ENCODE measurements at regions not wholly inside any gene's neighbourhood (a gene's known extent, or its start where the extent isn't known, plus 50 kb on each side); places are given as distances from the start of the nearest gene placed in this dataset.

DNA sequence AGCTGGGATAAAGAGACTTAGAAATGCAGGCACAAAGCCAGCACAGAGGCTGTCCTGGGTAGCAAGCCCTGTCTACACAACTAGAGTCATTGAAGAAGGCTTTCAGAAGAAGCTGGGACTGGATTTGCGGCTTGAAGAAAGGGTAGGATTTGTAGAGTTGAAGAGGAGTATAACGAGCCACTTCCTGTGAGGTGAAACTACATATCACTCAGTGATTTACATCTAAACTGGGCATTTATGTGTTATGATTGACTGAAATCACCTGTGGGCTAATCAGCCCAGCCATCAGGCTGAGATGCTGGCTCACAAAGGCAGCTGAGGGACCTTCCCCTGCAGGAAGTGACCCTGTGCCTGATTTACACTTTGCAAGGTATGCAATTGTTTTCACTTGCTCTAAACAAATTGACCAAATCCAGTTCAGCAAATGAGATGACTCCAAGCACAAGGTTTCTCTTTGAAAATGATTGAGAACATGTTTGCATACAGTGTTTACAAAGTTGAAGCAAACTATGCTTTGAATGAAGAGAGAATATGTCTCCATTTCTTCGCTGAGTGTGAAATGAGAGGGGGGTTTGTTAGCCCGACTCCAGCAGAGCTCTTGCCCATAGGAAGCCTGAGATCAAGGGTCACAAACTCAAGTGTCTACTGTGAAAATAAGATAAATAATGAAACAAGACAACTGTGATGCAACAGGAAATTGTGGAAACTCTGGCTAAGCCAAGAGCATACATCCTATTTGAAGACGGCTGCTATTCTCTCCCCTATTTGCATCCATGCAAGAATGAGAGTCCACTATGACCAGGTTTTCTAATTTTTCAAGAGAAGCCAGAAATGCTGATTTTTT, 69.3 kb upstream of the HK2 start:
- no peaks in the 10 kb centered on the region for H3K36me3 ChIP-seq
- H3K4me1 ChIP-seq, result peaks cover 0 to 17% (median 6%) of the 10 kb centered on the region in 4 donors
- WGBS, 5 donors, result 38 to 42% (median 40%) methylated on average over 5 of the region's 5 CpGs
- intact Hi-C loops (cut with DNase I; ENCODE audit: low total_unique reads), result no loop called here
- H3K27ac ChIP-seq, result no peak overlapping the region
- TF ChIP-seq, protein P1, sequence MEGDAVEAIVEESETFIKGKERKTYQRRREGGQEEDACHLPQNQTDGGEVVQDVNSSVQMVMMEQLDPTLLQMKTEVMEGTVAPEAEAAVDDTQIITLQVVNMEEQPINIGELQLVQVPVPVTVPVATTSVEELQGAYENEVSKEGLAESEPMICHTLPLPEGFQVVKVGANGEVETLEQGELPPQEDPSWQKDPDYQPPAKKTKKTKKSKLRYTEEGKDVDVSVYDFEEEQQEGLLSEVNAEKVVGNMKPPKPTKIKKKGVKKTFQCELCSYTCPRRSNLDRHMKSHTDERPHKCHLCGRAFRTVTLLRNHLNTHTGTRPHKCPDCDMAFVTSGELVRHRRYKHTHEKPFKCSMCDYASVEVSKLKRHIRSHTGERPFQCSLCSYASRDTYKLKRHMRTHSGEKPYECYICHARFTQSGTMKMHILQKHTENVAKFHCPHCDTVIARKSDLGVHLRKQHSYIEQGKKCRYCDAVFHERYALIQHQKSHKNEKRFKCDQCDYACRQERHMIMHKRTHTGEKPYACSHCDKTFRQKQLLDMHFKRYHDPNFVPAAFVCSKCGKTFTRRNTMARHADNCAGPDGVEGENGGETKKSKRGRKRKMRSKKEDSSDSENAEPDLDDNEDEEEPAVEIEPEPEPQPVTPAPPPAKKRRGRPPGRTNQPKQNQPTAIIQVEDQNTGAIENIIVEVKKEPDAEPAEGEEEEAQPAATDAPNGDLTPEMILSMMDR (IDR thresholded peaks at IDR 0.05), result no peak
- TF ChIP-seq POLR2A (IDR thresholded peaks at IDR 0.05) (no peak), EP300 (IDR thresholded peaks at IDR 0.05) (no peak), POLR2AphosphoS5 (IDR thresholded peaks at IDR 0.05) (no peak)
- H3K9me3 ChIP-seq, result no peaks in the 10 kb centered on the region
- DNase-seq, result peak in 1 of 2 donors; percentile 30
- no peaks in the 10 kb centered on the region for H3K27me3 ChIP-seq
- H3K4me3 ChIP-seq, result no peak overlapping the region

DNA sequence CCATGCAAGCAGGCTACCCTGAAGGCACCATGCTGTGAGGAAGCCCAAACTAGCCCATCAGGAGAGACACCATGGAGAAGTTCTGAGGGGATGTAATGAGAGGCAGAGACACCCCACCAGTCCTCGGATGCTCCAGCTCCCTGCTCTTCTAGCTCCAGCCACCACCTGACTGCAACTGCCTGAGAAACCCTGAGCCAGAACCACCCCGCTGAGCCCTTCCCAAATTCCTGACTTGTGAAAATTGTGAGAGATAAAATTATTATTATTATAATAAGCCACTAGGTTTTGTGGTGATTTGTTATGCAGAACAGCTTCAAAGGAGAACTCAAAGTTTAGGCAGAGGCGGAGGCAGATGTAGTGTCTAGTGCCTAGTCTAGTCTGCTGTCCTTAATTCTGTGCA, 67.1 kb upstream of the HK2 start:
- no peaks in the 10 kb centered on the region for H3K36me3 ChIP-seq
- H3K4me1 ChIP-seq, result peaks cover 0 to 17% (median 6%) of the 10 kb centered on the region in 4 donors
- intact Hi-C loops (cut with DNase I; ENCODE audit: low total_unique reads), result no loop called here
- H3K27me3 ChIP-seq, result no peaks in the 10 kb centered on the region
- no peak for DNase-seq
- 83 to 98% (median 95%) methylated on average over 3 of the region's 3 CpGs for WGBS, 5 donors
- H3K27ac ChIP-seq, result no peak overlapping the region
- no peak for TF ChIP-seq POLR2AphosphoS5 (IDR thresholded peaks at IDR 0.05)
- no peak for TF ChIP-seq POLR2A (IDR thresholded peaks at IDR 0.05)
- TF ChIP-seq EP300 (IDR thresholded peaks at IDR 0.05), result no peak
- TF ChIP-seq, protein P1 (IDR thresholded peaks at IDR 0.05), result no peak
- H3K9me3 ChIP-seq, result no peaks in the 10 kb centered on the region
- no peak overlapping the region for H3K4me3 ChIP-seq

DNA sequence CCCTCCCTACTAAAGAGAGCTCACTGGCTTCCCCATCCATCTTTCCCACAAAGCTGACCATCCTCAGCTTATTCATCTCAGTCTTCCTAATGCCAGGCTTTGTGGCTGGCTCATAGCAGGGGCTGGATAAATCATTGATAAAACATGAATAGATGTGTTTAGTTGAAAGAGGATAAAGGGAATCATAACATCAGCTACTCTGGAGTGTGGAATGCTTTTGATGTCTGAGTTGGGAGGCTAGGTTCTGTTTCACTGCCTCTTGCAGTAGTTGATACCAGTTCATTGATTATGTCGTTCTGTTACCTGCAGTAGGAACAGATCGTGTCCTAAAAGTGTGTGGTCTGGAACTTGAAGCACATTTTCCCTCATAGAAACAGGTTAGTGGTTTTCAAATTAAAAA, 66.3 kb upstream of the HK2 start:
- TF ChIP-seq POLR2AphosphoS5 (IDR thresholded peaks at IDR 0.05), result no peak
- TF ChIP-seq EP300 (IDR thresholded peaks at IDR 0.05), result no peak
- TF ChIP-seq, protein P1 (IDR thresholded peaks at IDR 0.05), result no peak
- no peak for TF ChIP-seq POLR2A (IDR thresholded peaks at IDR 0.05)
- H3K27me3 ChIP-seq, result no peaks in the 10 kb centered on the region
- 70 to 81% (median 73%) methylated on average over 2 of the region's 2 CpGs for WGBS, 5 donors

DNA sequence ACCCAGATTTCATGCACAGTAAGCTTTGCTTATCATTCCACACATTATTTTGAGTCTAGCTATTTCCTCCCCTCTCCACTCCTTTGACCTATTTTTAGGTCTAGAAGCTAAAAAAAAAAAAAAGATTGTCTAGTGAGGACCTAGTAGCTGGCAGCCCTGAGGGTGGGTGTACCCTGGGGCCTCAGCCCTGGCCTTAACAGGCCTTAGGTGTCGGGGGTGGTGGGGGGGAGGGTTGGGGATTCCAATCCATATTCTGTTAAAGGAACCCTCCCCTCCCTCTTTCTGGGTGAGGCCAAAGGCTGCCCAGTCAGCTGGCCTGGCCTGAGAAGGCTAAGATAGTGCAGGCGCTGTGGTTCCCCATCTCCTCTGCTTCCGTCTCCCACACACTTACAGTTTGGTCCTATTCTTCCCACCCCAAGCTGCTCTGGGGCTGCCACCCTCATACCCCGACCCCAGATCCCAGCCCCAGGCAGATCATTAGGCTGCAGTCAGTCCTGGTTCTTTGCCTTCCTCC, 65.5 kb upstream of the HK2 start:
- Histone ChIP-seq H3K4me1 (peaks cover 0 to 23% (median 6%) of the 10 kb centered on the region in 4 donors), H3K36me3 (no peaks in the 10 kb centered on the region), H3K9me3 (no peaks in the 10 kb centered on the region), H3K4me3 (no peak overlapping the region), H3K27ac (peak overlapping the region in 1 of 5 donors; percentile 1), H3K27me3 (no peaks in the 10 kb centered on the region)
- no peak for DNase-seq
- WGBS, 5 donors, result 50 to 81% (median 69%) methylated on average over 4 of the region's 4 CpGs
- no peak for TF ChIP-seq EP300 (IDR thresholded peaks at IDR 0.05)
- TF ChIP-seq POLR2AphosphoS5 (IDR thresholded peaks at IDR 0.05), result no peak
- TF ChIP-seq POLR2A (IDR thresholded peaks at IDR 0.05), result no peak
- TF ChIP-seq, protein P1 (IDR thresholded peaks at IDR 0.05), result no peak
- intact Hi-C loops (cut with DNase I; ENCODE audit: low total_unique reads), result no loop called here

More for the DNA sequence above, 66.3 kb upstream of the HK2 start:
- no peak for DNase-seq
- H3K27ac ChIP-seq, result no peak overlapping the region
- H3K4me1 ChIP-seq, result peaks cover 0 to 23% (median 6%) of the 10 kb centered on the region in 4 donors
- intact Hi-C loops (cut with DNase I; ENCODE audit: low total_unique reads), result no loop called here
- no peaks in the 10 kb centered on the region for H3K36me3 ChIP-seq
- H3K4me3 ChIP-seq, result no peak overlapping the region
- H3K9me3 ChIP-seq, result no peaks in the 10 kb centered on the region

Measured in stomach (tissue), 8 donors.